H9 (cell line): ENCODE measurements at regions not wholly inside any gene's neighbourhood (a gene's known extent, or its start where the extent isn't known, plus 50 kb on each side); places are given as distances from the start of the nearest gene placed in this dataset.

Experiments
- DNase-seq: peaks from one replicate; pipeline ENCODE4 v3.0.0-alpha.2; 2017
- H2AFZ ChIP-seq: one replicate; pipeline ENCODE4 v1.6.1; 2013; ENCODE audit warnings: mild to moderate bottlenecking, low read length, control low read depth, moderate library complexity
- H2AK5ac ChIP-seq: 2 replicates; pipeline ENCODE4 v1.6.1; 2013; ENCODE audit warnings: low read length, control low read depth, mixed read lengths; ENCODE audit not compliant: insufficient read length
- H2BK120ac ChIP-seq: one replicate; pipeline ENCODE4 v1.6.1; 2013; ENCODE audit warnings: low read depth, mild to moderate bottlenecking, low read length, control low read depth, inconsistent platforms; ENCODE audit not compliant: poor library complexity, severe bottlenecking
- H2BK12ac ChIP-seq: 2 replicates; pipeline ENCODE4 v1.6.1; 2013; ENCODE audit warnings: low read length, control low read depth, mixed read lengths, low read depth; ENCODE audit not compliant: insufficient read length
- H2BK15ac ChIP-seq: 2 replicates; pipeline ENCODE4 v1.6.1; 2013; ENCODE audit warnings: low read depth, low read length, control low read depth
- H2BK20ac ChIP-seq: one replicate; pipeline ENCODE4 v1.6.1; 2013; ENCODE audit warnings: low read depth, mild to moderate bottlenecking, low read length, control low read depth, inconsistent platforms; ENCODE audit not compliant: poor library complexity, severe bottlenecking
- H2BK5ac ChIP-seq: 2 replicates; pipeline ENCODE4 v1.6.1; 2013; ENCODE audit warnings: low read length, control low read depth, mixed read lengths; ENCODE audit not compliant: insufficient read length
- H3K14ac ChIP-seq: 2 replicates; pipeline ENCODE4 v1.6.1; 2013; ENCODE audit warnings: low read length, control low read depth; ENCODE audit not compliant: insufficient read depth
- H3K18ac ChIP-seq: 2 replicates; pipeline ENCODE4 v1.6.1; 2013; ENCODE audit warnings: low read depth, mild to moderate bottlenecking, mixed read lengths, low read length, control low read depth; ENCODE audit not compliant: insufficient read length
- H3K23ac ChIP-seq: 2 replicates; pipeline ENCODE4 v1.6.1; 2013; ENCODE audit warnings: low read length, control low read depth, mixed read lengths, low read depth; ENCODE audit not compliant: insufficient read length
- H3K23me2 ChIP-seq: 2 replicates; pipeline ENCODE4 v1.6.1; 2013; ENCODE audit warnings: low read depth, mild to moderate bottlenecking, mixed read lengths, low read length, control low read depth; ENCODE audit not compliant: insufficient read length, poor library complexity, severe bottlenecking
- H3K27ac ChIP-seq: 2 replicates; pipeline ENCODE4 v1.5.1; 2013; ENCODE audit warnings: low read length, control low read depth, mixed read lengths, low read depth; ENCODE audit not compliant: insufficient read length
- H3K27me3 ChIP-seq: 2 replicates; pipeline ENCODE4 v1.6.1; 2013; ENCODE audit warnings: low read length, control low read depth, inconsistent platforms; ENCODE audit not compliant: insufficient read depth
- H3K4ac ChIP-seq: 2 replicates; pipeline ENCODE4 v1.6.1; 2013; ENCODE audit warnings: low read depth, mild to moderate bottlenecking, control low read depth, inconsistent platforms, low read length, moderate library complexity
- H3K4me1 ChIP-seq: 2 replicates; pipeline ENCODE4 v1.6.1; 2013; ENCODE audit warnings: low read length, control low read depth, inconsistent platforms; ENCODE audit not compliant: insufficient read depth
- H3K4me2 ChIP-seq: 2 replicates; pipeline ENCODE4 v1.6.1; 2013; ENCODE audit warnings: low read length, control low read depth, mixed read lengths; ENCODE audit not compliant: insufficient read length, insufficient read depth
- H3K56ac ChIP-seq: 2 replicates; pipeline ENCODE4 v1.6.1; 2013; ENCODE audit warnings: low read depth, mild to moderate bottlenecking, mixed read lengths, low read length, control low read depth; ENCODE audit not compliant: insufficient read length
- H3K79me1 ChIP-seq: 2 replicates; pipeline ENCODE4 v1.6.1; 2013; ENCODE audit warnings: low read depth, mild to moderate bottlenecking, moderate library complexity, low read length, control low read depth, inconsistent platforms; ENCODE audit not compliant: insufficient read depth, poor library complexity, severe bottlenecking
- H3K79me2 ChIP-seq: 2 replicates; pipeline ENCODE4 v1.6.1; 2013; ENCODE audit warnings: low read length, control low read depth, inconsistent platforms; ENCODE audit not compliant: insufficient read depth
- H3K9ac ChIP-seq: 2 replicates; pipeline ENCODE4 v1.6.1; 2013; ENCODE audit warnings: low read length, control low read depth, mixed read lengths; ENCODE audit not compliant: insufficient read length; ENCODE audit errors: extremely low read depth
- H3K9me3 ChIP-seq: one replicate; pipeline ENCODE4 v1.6.1; 2013; ENCODE audit warnings: low read depth, low read length, inconsistent platforms; ENCODE audit not compliant: control insufficient read depth
- H3T11ph ChIP-seq: one replicate; pipeline ENCODE4 v1.6.1; 2013; ENCODE audit warnings: mild to moderate bottlenecking, low read length, control low read depth, inconsistent platforms
- H4K20me1 ChIP-seq: one replicate; pipeline ENCODE4 v1.6.1; 2013; ENCODE audit not compliant: control insufficient read depth, insufficient read length, insufficient read depth
- H4K5ac ChIP-seq: 2 replicates; pipeline ENCODE4 v1.6.1; 2013; ENCODE audit warnings: low read depth, mild to moderate bottlenecking, mixed read lengths, low read length, control low read depth; ENCODE audit not compliant: insufficient read length
- H4K8ac ChIP-seq: replicated peaks from 2 replicates; pipeline ENCODE4 v1.6.1; 2013; ENCODE audit warnings: low read length, control low read depth, mixed read lengths, low read depth; ENCODE audit not compliant: insufficient read length
- H4K91ac ChIP-seq: 2 replicates; pipeline ENCODE4 v1.6.1; 2013; ENCODE audit warnings: low read depth, mild to moderate bottlenecking, moderate library complexity, mixed read lengths, low read length, control low read depth; ENCODE audit not compliant: insufficient read length
- H3K27ac Mint-ChIP-seq, 3 experiments: 2 replicates in 2 of 3; 3 replicates in 1 of 3; pipeline ENCODE4 v1.8.0; 2020 to 2021; ENCODE audit warnings: mixed read lengths in 3 of 3, mild to moderate bottlenecking in 1 of 3, moderate library complexity in 1 of 3
- H3K27me3 Mint-ChIP-seq: 2 replicates; pipeline ENCODE4 v1.8.0; 2021; ENCODE audit warnings: low read depth, mild to moderate bottlenecking, moderate library complexity, mixed read lengths
- H3K36me3 Mint-ChIP-seq, 3 experiments: 2 replicates in 2 of 3; 3 replicates in 1 of 3; pipeline ENCODE4 v1.8.0; 2020 to 2021; ENCODE audit warnings: low read depth in 3 of 3, mixed read lengths in 3 of 3; ENCODE audit not compliant: insufficient read depth in 1 of 3
- H3K4me1 Mint-ChIP-seq, 2 experiments: 2 replicates each; pipeline ENCODE4 v1.8.0; 2020; ENCODE audit warnings: mixed read lengths in 2 of 2
- H3K4me3 Mint-ChIP-seq, 2 experiments: 2 replicates in 1 of 2; 3 replicates in 1 of 2; pipeline ENCODE4 v1.8.0; 2020 to 2021; ENCODE audit warnings: mild to moderate bottlenecking in 2 of 2, mixed read lengths in 2 of 2, moderate library complexity in 1 of 2
- H3K9me3 Mint-ChIP-seq, 2 experiments: 2 replicates in 1 of 2; 3 replicates in 1 of 2; pipeline ENCODE4 v1.8.0; 2020; ENCODE audit warnings: mild to moderate bottlenecking in 2 of 2, mixed read lengths in 2 of 2, moderate library complexity in 1 of 2
- CTCF ChIP-seq: fragments of 200-600 bp; sonication (generic); conservative IDR thresholded peaks from 3 replicates; pipeline ENCODE4 v1.8.0; 2021; ENCODE audit warnings: antibody characterized with exemption, mild to moderate bottlenecking
- WGBS: extraction: QIAGEN DNeasy Blood & Tissue Kit; methylation state at CpG from one replicate; pipeline ENCODE4 v1.1.7; 2013; ENCODE audit warnings: missing lambda C conversion rate, low lambda C conversion rate, mixed read lengths; ENCODE audit not compliant: insufficient read length; ENCODE audit errors: extremely low coverage; 5-methylcytosine and 5-hydroxymethylcytosine counted together

- no peak overlapping the region for H4K8ac ChIP-seq
- Mint-ChIP-seq H3K9me3 (no peaks in the 10 kb centered on the region), H3K36me3 (no peaks in the 10 kb centered on the region), H3K27ac (no peak overlapping the region), H3K4me1 (peaks cover 4 to 10% of the 10 kb centered on the region in 2 experiments; a peak in 1 of 4 replicates), H3K4me3 (no peak overlapping the region), H3K27me3 (no peaks in the 10 kb centered on the region; the same call in 1 of the 2 replicates)
- H4K91ac ChIP-seq = no peak overlapping the region
- H2BK12ac ChIP-seq = no peak overlapping the region
- H4K20me1 ChIP-seq = no peaks in the 10 kb centered on the region
- no peak overlapping the region for H3K23ac ChIP-seq
- H3K79me1 ChIP-seq = no peaks in the 10 kb centered on the region
- no peak overlapping the region for H4K5ac ChIP-seq
- no peak overlapping the region for H3K56ac ChIP-seq
- H3K18ac ChIP-seq = no peak overlapping the region
- H2BK15ac ChIP-seq = no peak overlapping the region
- no peaks in the 10 kb centered on the region for H3K9me3 ChIP-seq
- H3K27ac ChIP-seq = no peak overlapping the region
- H3K9ac ChIP-seq = no peak overlapping the region
- no CpG with 5 or more reads among the region's 5 CpGs for WGBS
- TF ChIP-seq CTCF = no peak
- no peak overlapping the region for H2BK120ac ChIP-seq
- no peak overlapping the region for H2BK5ac ChIP-seq
- H3K4me1 ChIP-seq = no peaks in the 10 kb centered on the region
- no peak overlapping the region for H3T11ph ChIP-seq
- no peaks in the 10 kb centered on the region for H3K23me2 ChIP-seq
- H2AFZ ChIP-seq = no peak overlapping the region
- no peaks in the 10 kb centered on the region for H3K79me2 ChIP-seq
- H3K27me3 ChIP-seq = no peaks in the 10 kb centered on the region
- no peak overlapping the region for H3K4ac ChIP-seq
- DNase-seq = no peak
- no peak overlapping the region for H3K4me2 ChIP-seq
- H3K14ac ChIP-seq = no peak overlapping the region
- H2BK20ac ChIP-seq = no peak overlapping the region
- H2AK5ac ChIP-seq = no peak overlapping the region
These were observed 286.6 kb upstream of the ADAMTS9 start for GRCh38 chr3:64974401-64974800.
